GM12864 (cell line): ENCODE measurements at regions not wholly inside any gene's neighbourhood (a gene's known extent, or its start where the extent isn't known, plus 50 kb on each side); places are given as distances from the start of the nearest gene placed in this dataset.

Experiments used
- DNase-seq: peaks from one replicate; pipeline ENCODE4 v3.0.0-alpha.2; 2011; ENCODE audit warnings: low read depth
- H3K4me3 ChIP-seq: 2 replicates; pipeline ENCODE4 v1.5.1; 2011; ENCODE audit warnings: mild to moderate bottlenecking, low read depth, low read length, control low read depth
- CTCF ChIP-seq: IDR thresholded peaks from 2 replicates; pipeline ENCODE4 v1.5.1; 2011; ENCODE audit warnings: low read depth, mild to moderate bottlenecking, moderate library complexity, low read length, control low read depth, inconsistent platforms; ENCODE audit errors: missing control alignments

DNA sequence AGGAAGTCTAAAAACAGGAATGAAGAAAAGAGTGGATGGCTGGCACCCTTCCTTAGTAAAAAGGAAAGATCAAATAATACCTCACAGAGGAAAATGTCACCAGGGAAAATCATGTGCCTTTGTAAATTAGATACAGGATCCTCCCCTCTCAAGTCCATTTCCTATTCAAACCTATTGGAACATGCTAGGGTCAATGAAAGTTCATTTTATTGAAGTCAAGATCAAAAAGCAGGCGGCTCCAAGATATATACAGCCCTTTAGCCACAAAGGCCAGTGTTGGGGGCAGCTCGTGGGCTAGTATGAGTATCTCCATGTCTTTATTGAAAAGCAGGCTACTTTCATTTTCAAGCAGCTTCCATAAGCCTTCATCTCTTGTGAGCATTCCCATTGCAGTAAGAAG, 141.1 kb downstream of the QDPR start:
- no peak for TF ChIP-seq CTCF
- no peak for DNase-seq
- H3K4me3 ChIP-seq = no peak overlapping the region

DNA sequence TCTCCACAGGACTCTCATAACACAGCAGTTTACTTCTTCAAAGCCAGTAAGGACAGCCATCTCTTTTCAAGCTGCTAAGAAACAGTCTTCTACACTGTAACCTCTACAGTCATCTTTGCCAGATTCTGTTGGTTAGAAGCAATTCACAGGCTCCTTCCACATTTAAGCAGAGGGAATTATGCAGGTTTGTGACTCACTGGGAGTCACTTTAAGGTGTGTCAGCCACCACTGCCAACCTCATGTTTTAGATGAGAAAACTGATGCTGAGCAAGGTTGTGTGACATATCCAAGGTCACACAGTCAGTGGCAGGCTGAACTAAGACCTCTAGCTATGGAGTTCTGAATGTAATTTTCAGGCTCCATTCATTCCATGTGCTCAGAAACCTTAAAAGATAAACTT, 143.5 kb downstream of the QDPR start:
- no peak for DNase-seq
- no peak for TF ChIP-seq CTCF
- H3K4me3 ChIP-seq = no peak overlapping the region

DNA sequence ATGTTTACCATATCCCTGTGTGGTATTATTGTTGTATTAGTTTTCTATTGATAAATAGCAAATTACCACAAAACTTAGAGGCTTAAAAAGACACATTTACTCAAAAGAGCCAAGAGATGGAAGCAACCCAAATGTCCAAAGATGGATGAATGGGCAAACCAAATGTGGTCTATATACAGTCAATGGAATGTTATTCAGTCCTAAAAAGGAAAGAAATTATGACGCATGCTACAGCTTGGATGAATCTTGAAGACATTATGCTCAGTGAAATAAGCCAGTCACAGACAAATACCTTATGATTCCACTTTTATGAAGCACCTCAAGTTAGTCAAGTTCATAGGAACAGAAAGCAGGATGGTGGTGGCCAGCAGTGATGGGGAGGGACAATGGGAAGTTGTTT, 144.7 kb downstream of the QDPR start:
- no peak overlapping the region for H3K4me3 ChIP-seq
- DNase-seq = no peak
- TF ChIP-seq CTCF = no peak

GRCh38 chr4:17366496-17366895, 145.4 kb downstream of the QDPR start:
- TF ChIP-seq CTCF = no peak
- DNase-seq = no peak

DNA sequence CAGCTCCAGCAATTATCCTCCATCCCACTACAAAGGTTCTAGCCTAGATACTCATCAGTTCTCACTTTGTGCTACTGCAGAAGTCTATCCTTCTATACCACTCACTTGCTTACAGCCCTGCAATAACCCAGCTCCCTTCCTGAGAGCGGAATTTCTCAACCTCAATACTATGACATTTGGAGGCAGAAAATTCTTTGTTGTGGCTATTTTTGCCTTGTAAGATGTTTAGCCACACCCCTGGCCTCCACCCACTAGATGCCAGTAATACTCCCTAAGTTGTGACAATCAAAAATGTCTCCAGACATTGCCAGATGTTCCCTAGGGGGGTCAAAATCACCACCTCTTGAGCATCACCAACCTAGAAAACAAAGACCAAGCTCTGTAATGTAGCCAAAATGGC, 149.5 kb downstream of the QDPR start:
- no peak overlapping the region for H3K4me3 ChIP-seq
- TF ChIP-seq CTCF = no peak
- DNase-seq = no peak

More at GRCh38 chr4:17366496-17366895, 145.4 kb downstream of the QDPR start:
- H3K4me3 ChIP-seq = no peak overlapping the region

DNA sequence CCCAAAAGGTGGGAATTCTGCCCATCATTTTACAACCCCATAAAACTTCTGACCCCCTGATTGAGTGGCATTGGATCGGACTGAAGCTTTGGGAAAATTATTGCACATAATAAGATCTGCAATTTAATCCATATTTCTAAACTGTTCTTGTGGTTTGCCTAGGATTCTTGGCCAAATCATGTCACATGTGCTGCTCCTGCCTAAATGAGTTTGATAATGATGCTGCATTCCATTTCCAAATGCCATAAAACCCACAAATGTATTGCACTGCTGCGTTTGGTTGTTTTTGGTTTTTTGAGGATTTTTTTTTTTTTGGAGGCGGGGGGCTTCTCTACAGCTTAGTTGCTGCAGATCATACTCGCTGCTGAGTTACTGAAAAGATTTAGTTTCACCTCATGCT, 153.6 kb downstream of the QDPR start:
- no peak for DNase-seq
- no peak overlapping the region for H3K4me3 ChIP-seq
- no peak for TF ChIP-seq CTCF

- no peak overlapping the region for H3K4me3 ChIP-seq
- DNase-seq = no peak
- TF ChIP-seq CTCF = no peak
Observed at GRCh38 chr4:17356926-17357325, 155.0 kb downstream of the QDPR start.
